ENCODE measurements at regions not wholly inside any gene's neighbourhood (a gene's known extent, or its start where the extent isn't known, plus 50 kb on each side); places are given as distances from the start of the nearest gene placed in this dataset.

DNA sequence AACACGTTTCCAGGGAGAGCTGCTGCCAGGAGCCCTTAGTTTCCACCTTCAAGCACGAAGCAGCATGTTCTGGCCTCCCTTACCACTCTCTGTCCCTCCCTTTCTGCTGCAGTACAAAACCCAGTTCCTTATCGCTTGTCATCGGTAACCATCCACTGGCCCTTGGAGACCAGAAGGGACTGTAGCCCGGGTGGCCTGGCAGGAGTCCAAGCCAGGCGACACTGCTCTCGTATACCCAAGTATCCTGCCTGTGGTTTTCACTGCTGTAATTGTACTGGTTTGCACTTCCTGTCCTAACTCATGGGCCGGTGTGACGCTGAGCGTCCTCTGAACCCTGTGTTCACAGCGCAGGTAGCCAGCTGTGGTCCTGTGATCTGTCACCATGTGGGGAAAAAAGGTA, 81.1 kb downstream of the MAF start:
- TF ChIP-seq, protein P1, sequence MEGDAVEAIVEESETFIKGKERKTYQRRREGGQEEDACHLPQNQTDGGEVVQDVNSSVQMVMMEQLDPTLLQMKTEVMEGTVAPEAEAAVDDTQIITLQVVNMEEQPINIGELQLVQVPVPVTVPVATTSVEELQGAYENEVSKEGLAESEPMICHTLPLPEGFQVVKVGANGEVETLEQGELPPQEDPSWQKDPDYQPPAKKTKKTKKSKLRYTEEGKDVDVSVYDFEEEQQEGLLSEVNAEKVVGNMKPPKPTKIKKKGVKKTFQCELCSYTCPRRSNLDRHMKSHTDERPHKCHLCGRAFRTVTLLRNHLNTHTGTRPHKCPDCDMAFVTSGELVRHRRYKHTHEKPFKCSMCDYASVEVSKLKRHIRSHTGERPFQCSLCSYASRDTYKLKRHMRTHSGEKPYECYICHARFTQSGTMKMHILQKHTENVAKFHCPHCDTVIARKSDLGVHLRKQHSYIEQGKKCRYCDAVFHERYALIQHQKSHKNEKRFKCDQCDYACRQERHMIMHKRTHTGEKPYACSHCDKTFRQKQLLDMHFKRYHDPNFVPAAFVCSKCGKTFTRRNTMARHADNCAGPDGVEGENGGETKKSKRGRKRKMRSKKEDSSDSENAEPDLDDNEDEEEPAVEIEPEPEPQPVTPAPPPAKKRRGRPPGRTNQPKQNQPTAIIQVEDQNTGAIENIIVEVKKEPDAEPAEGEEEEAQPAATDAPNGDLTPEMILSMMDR (IDR thresholded peaks at IDR 0.05), result no peak
- TF ChIP-seq POLR2A (IDR thresholded peaks at IDR 0.05), result no peak
